ENCODE measurements at regions not wholly inside any gene's neighbourhood (a gene's known extent, or its start where the extent isn't known, plus 50 kb on each side); places are given as distances from the start of the nearest gene placed in this dataset.
A peak's percentile ranks its signal among the peaks of the same experiment; 100 is the strongest.

- Histone ChIP-seq H3K4me3 (no peak overlapping the region), H3K4me1 (peaks cover 0 to 19% (median 14%) of the 10 kb centered on the region in 9 donors), H3K36me3 (no peaks in the 10 kb centered on the region), H3K27ac (no peak overlapping the region), H3K9me3 (no peaks in the 10 kb centered on the region), H3K27me3 (no peaks in the 10 kb centered on the region)
- WGBS, 2 donors, result 93% methylated on average over 7 of the region's 7 CpGs
- DNase-seq, result no peak
- ATAC-seq, result no peak
- no peak for TF ChIP-seq CTCF (IDR thresholded peaks at IDR 0.05)
- intact Hi-C loops (cut with DNase I), result loop anchor here in 2 of 10 donors (5.0 to 10.0 kb wide), 2 partner anchors 101 to 114 kb away; no protein-coding TSS in a partner anchor
Observed at GRCh38 chr5:171598641-171599152, 179.2 kb downstream of the FGF18 start.

- H3K36me3 ChIP-seq, result no peaks in the 10 kb centered on the region
Observed at GRCh38 chr5:171599411-171599810, 180.0 kb downstream of the FGF18 start.

GRCh38 chr5:171599957-171600612 lies 180.6 kb downstream of the FGF18 start:
- Histone ChIP-seq H3K27ac (peak overlapping the region in 1 of 10 donors; percentile 9), H3K27me3 (no peaks in the 10 kb centered on the region), H3K4me1 (peaks cover 0 to 19% (median 14%) of the 10 kb centered on the region in 9 donors), H3K4me3 (no peak overlapping the region), H3K9me3 (peaks cover 0 to 5% (median 0%) of the 10 kb centered on the region in 11 donors), H3K36me3 (no peaks in the 10 kb centered on the region)
- no peak for TF ChIP-seq CTCF (IDR thresholded peaks at IDR 0.05)
- no peak for ATAC-seq
- no peak for DNase-seq
- 90 to 93% methylated on average over 7 of the region's 7 CpGs for WGBS, 2 donors
- intact Hi-C loops (cut with DNase I), result loop anchor here in 2 of 10 donors (5.0 to 10.0 kb wide), 2 partner anchors 103 to 115 kb away; no protein-coding TSS in a partner anchor

More at GRCh38 chr5:171599411-171599810, 180.0 kb downstream of the FGF18 start:
- H3K27me3 ChIP-seq, result no peaks in the 10 kb centered on the region
- H3K4me1 ChIP-seq, result peaks cover 0 to 19% (median 14%) of the 10 kb centered on the region in 9 donors
- H3K4me3 ChIP-seq, result no peak overlapping the region
- 43 to 57% methylated on average over 10 of the region's 10 CpGs for WGBS, 2 donors
- no peaks in the 10 kb centered on the region for H3K9me3 ChIP-seq
- intact Hi-C loops (cut with DNase I), result loop anchor here in 2 of 10 donors (5.0 to 10.0 kb wide), 2 partner anchors 102 to 115 kb away; no protein-coding TSS in a partner anchor
- H3K27ac ChIP-seq, result peak overlapping the region in 1 of 10 donors; percentile 9
- peak; percentile 29 to 35 for DNase-seq
- peak in 4 of 8 donors; percentile 23 to 55 (median 34) for ATAC-seq
- no peak for TF ChIP-seq CTCF (IDR thresholded peaks at IDR 0.05)

GRCh38 chr5:171600741-171601265 lies 181.4 kb downstream of the FGF18 start:
- no peak overlapping the region for H3K27ac ChIP-seq
- H3K9me3 ChIP-seq, result peaks cover 0 to 8% (median 0%) of the 10 kb centered on the region in 11 donors
- no peak for DNase-seq
- no peak overlapping the region for H3K4me3 ChIP-seq
- WGBS, 2 donors, result 27 to 30% methylated on average over 8 of the region's 8 CpGs
- no peak for ATAC-seq
- TF ChIP-seq CTCF (IDR thresholded peaks at IDR 0.05), result no peak
- intact Hi-C loops (cut with DNase I), result no loop called here
- H3K4me1 ChIP-seq, result peaks cover 0 to 16% (median 10%) of the 10 kb centered on the region in 9 donors
- H3K36me3 ChIP-seq, result no peaks in the 10 kb centered on the region
- H3K27me3 ChIP-seq, result no peaks in the 10 kb centered on the region
